Neutrophil (primary cell): ENCODE measurements at regions not wholly inside any gene's neighbourhood (a gene's known extent, or its start where the extent isn't known, plus 50 kb on each side); places are given as distances from the start of the nearest gene placed in this dataset.

Experiments used
- H3K27ac ChIP-seq: fragments of 200-600 bp; sonication (generic); 2 replicates; pipeline ENCODE4 v1.5.1; 2016; ENCODE audit warnings: mild to moderate bottlenecking, moderate library complexity
- H3K27me3 ChIP-seq: fragments of 200-600 bp; sonication (generic); 2 replicates; pipeline ENCODE4 v1.6.0; 2016; ENCODE audit warnings: mild to moderate bottlenecking
- H3K36me3 ChIP-seq: fragments of 200-600 bp; sonication (generic); 2 replicates; pipeline ENCODE4 v1.5.1; 2017
- H3K4me1 ChIP-seq, 2 experiments: fragments of 200-600 bp in 1 of 2; sonication (generic) in 1 of 2; 1 replicate in 1 of 2; 2 replicates in 1 of 2; pipeline versions ENCODE4 v1.5.1 to v1.6.1; 2013 to 2016; ENCODE audit warnings: low read depth in 1 of 2, low read length in 1 of 2, mild to moderate bottlenecking in 1 of 2, moderate library complexity in 1 of 2; ENCODE audit not compliant: control insufficient read depth in 1 of 2, insufficient read depth in 1 of 2
- H3K4me3 ChIP-seq, 2 experiments: fragments of 200-600 bp in 1 of 2; sonication (generic) in 1 of 2; 1 replicate in 1 of 2; 2 replicates in 1 of 2; pipeline ENCODE4 v1.5.1; 2013 to 2016; ENCODE audit warnings: low read depth in 1 of 2, low read length in 1 of 2, mild to moderate bottlenecking in 1 of 2, moderate library complexity in 1 of 2
- H3K9me3 ChIP-seq: fragments of 200-600 bp; sonication (generic); 2 replicates; pipeline ENCODE4 v1.5.1; 2016
- CTCF ChIP-seq: fragments of 200-600 bp; sonication (generic); IDR thresholded peaks from 2 replicates; pipeline ENCODE4 v1.5.1; 2016; ENCODE audit warnings: antibody characterized with exemption

- no peaks in the 10 kb centered on the region for H3K9me3 ChIP-seq
- no peak overlapping the region for H3K4me3 ChIP-seq
- no peaks in the 10 kb centered on the region for H3K36me3 ChIP-seq
- no peak for TF ChIP-seq CTCF
- H3K27ac ChIP-seq: no peak overlapping the region
- no peaks in the 10 kb centered on the region for H3K4me1 ChIP-seq
- no peaks in the 10 kb centered on the region for H3K27me3 ChIP-seq
These were observed 950.6 kb downstream of the TYW1 start for GRCh38 chr7:67947191-67947590.

GRCh38 chr7:67947646-67948045 is 951.0 kb downstream of the TYW1 start:
- no peak overlapping the region for H3K27ac ChIP-seq
- no peaks in the 10 kb centered on the region for H3K4me1 ChIP-seq
- no peaks in the 10 kb centered on the region for H3K36me3 ChIP-seq
- no peaks in the 10 kb centered on the region for H3K27me3 ChIP-seq
- H3K9me3 ChIP-seq: no peaks in the 10 kb centered on the region
- H3K4me3 ChIP-seq: no peak overlapping the region
- no peak for TF ChIP-seq CTCF

GRCh38 chr7:67950321-67951083 is 953.9 kb downstream of the TYW1 start:
- H3K36me3 ChIP-seq: no peaks in the 10 kb centered on the region
- no peak overlapping the region for H3K4me3 ChIP-seq
- no peaks in the 10 kb centered on the region for H3K9me3 ChIP-seq
- H3K27ac ChIP-seq: no peak overlapping the region
- no peaks in the 10 kb centered on the region for H3K4me1 ChIP-seq
- TF ChIP-seq CTCF: no peak
- H3K27me3 ChIP-seq: no peaks in the 10 kb centered on the region

- Histone ChIP-seq H3K27me3 (no peaks in the 10 kb centered on the region), H3K9me3 (no peaks in the 10 kb centered on the region), H3K4me3 (no peak overlapping the region), H3K4me1 (no peaks in the 10 kb centered on the region), H3K27ac (no peak overlapping the region), H3K36me3 (no peaks in the 10 kb centered on the region)
- no peak for TF ChIP-seq CTCF
These were observed 958.4 kb downstream of the TYW1 start for GRCh38 chr7:67955061-67955460.

- H3K4me3 ChIP-seq: no peak overlapping the region
- H3K36me3 ChIP-seq: no peaks in the 10 kb centered on the region
These were observed 966.2 kb downstream of the TYW1 start for GRCh38 chr7:67962863-67963262.

More at GRCh38 chr7:67962863-67963262, 966.2 kb downstream of the TYW1 start:
- no peak for TF ChIP-seq CTCF
- no peaks in the 10 kb centered on the region for H3K4me1 ChIP-seq
- H3K27ac ChIP-seq: no peak overlapping the region
- H3K27me3 ChIP-seq: no peaks in the 10 kb centered on the region
- H3K9me3 ChIP-seq: no peaks in the 10 kb centered on the region
